Inferior parietal cortex (tissue), 1 donor: ENCODE measurements at regions not wholly inside any gene's neighbourhood (a gene's known extent, or its start where the extent isn't known, plus 50 kb on each side); places are given as distances from the start of the nearest gene placed in this dataset.
A peak's percentile ranks its signal among the peaks of the same experiment; 100 is the strongest.

Source experiments
- DNase-seq: peaks from one replicate; pipeline ENCODE4 v3.0.0-alpha.2; 2016; ENCODE audit errors: extremely low spot score

DNA sequence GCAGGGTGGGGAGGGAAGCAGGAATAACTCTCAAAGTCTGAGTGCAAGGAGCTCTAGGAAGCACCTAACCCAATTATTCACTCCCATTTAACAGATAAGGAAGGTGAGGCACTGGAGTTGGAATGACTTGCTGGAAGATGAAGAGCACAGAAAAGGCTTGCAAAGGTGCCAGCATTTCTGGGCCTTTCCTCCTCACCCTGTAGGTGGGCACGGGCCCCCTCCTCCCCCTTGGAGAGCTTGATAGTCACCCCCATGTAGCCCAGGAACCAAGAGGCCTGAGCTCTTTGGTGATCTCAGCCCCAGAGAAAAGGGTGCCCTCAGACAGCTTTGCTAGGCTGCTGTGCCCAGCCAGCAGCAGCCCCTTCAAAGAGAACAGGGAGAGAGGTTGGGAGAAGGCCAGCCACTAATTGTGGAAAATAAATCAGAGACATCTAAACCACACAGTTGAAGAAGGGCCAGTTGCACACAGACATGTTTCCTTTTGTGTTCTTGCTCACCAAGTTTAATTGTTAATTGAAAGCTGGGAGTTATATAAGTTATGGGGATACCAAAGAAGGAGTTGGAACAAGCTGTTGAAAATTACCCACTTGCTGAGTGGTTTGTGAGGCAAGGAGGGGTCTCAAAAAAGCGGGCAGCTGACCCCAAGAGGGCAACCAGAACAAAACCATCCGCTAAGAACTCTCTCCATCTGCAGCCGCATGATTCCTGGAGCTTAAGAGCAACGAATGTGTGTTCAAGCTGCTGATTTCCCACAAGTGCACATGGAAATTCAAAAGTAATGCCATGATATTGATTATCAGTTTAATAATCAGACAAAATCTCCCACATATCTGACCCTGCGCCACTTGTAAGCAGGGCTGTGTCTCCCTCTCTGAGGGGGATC lies 77.0 kb downstream of the MRPL14 start:
- DNase-seq: no peak

DNA sequence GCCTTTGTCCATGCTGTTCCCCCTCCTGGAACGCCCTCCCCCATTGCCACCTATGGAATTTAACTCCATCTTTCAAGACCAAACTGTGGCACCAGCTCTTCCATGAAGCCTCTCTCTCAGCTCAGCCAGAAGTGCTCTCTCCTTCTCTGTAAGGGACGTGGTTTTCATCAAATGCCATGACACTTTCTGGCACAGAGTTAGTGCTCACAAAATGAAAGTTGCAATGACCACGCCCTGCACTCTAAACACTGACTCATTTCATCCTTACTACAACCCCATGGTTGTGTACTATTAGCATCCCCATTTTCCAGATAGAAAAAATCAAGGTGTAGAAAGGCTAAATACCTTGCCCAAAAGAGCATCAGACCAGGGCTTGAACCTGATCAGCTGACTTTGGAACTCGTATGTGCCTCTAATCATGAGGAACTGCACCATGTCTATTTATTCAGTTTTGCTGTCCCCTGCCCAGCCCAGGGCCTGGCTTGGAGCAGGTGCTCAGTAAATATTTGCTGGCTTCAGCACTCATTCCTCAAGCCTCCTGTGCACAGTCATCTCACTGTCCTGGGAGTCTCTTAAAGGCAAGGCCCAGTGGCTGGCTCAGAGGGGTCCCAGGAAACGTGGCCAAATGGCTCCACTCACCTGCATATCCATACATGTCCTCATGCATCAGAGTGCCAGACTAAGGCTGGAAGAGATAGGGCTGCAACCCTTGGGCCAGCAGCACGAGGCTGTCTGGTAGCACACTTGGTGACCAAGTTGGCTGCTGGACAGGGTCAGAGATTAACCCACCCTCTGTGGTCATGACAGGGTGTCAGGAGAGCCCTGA lies 77.9 kb downstream of the MRPL14 start:
- no peak for DNase-seq

DNA sequence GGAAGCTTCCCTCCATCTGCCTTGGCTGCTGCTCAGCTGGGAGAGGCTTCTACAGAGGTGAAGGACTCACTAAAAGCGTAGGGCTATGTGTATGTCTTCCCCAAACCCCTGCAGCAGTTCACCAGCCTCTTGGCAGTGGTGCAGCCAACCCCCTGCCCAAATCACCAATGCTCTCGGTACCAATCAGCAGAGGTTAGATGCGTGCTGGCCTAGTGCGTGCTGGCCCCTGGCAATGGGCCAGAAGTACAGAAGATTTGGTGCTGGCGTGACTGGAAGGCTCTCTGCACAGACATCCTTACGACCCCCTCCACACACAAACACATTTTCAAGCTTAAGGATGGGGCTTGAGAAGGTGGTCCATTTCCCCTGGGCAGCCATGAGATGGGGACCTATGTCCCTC lies 79.0 kb downstream of the MRPL14 start:
- no peak for DNase-seq

DNA sequence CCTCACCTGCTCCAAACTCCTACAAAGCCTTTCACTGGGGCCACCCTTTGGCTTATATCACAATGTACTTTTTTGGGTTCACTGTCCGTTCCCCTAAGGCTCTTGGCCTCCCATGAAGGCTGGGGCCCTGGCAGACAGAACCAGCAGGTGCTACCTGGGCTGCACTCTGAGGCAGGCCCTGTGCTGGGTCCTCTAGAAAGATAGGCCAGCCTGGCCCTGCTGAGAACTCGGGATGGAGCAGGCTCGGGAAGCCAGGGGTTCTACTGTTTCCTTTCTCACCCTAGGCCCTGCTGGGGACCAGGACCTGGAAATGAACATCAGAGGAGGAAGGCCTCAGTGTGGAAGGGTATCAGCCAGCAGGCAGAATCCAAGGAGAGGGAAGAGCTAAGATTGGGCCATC lies 79.5 kb downstream of the MRPL14 start:
- no peak for DNase-seq

DNA sequence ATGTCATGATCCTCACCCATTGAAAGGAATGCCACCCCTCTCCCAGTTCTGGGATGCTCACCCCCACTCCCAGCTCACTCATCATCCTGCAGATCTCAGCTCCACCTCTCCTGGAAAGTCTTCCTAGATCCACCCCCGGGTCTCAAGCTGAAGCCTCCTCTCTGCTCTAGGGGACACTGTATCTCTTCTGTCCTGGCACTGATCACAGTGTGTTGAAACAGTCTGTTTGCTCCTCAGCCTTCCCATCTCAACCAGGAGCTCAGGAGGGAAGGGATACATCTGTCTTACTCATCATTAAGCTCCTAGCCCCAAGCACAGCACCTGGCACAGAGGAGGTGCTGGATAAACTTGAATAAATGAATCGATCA lies 80.1 kb downstream of the MRPL14 start:
- no peak for DNase-seq

DNA sequence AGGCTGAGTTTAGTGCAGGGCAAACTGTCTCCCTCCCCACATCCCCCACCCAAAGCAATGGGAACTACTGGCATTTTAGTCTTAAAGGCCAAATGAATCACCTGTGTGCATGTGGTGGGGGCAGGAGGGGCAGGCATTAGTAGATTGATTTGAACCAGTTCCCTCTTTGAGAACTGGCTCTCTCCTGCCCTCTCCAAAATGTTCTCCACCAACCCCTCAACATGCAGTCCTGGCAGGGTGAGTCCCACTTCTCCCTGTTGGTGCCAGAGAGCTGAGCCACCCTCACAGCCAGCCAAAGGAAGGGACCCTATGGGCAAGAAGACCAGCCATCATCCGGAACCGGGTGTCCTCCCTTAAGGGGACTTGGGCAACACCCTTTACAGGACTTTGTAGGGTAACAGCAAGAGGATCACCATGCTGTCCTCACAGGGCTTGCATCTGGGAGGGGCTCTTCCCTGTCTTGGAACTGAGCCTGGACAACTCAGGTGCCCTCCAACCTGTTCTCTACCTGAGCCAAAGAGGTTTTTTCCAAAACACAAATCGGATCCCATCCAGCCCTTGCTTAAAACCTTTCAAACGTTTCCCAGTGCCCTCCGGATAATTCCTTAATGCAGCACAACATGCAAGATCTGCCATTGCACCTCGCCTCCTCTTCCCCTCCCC lies 80.6 kb downstream of the MRPL14 start:
- no peak for DNase-seq

DNA sequence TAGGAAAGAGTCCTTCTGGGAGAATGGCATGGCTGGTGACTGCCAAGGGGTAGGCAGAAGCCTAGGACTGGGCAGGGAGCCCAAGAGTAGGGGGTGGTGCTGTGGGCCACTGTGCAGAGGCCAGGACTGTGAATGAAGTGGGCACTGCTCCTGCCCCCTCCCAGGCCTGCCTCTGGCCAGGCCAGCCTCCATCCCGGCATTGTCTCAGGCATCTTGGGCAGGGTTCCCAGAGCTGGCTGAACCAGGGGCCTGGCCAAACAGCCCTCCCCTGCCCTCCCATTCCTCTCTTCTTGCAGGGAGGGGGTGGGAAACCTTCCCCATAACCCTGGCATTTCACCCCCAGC lies 81.6 kb downstream of the MRPL14 start:
- peak; percentile 68 for DNase-seq

DNA sequence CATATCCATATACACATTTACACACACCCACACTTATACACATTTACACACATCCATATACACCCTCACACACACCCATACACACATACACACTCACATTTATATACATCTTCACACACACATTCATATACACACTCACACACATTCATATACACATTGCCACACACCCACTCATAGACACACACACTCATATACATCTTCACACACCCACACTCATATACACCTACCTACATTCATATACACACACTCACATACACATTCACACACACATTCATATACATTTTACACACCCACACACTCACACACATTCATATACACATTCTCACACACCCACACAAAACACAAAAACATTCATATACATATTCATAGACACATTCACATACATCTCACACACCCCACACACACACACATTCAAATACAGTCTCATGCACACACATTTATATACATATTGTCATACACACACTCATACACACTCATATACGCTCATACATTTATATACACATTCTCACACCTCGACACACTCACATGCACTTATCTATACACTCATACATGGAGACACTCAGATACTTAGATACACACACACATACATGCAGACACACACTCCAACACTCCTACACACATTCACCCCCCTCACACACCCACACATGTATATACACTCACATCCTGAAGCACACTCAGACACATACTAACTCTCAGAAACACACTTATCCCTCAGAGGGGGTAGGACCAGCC lies 82.1 kb downstream of the MRPL14 start:
- DNase-seq: no peak

DNA sequence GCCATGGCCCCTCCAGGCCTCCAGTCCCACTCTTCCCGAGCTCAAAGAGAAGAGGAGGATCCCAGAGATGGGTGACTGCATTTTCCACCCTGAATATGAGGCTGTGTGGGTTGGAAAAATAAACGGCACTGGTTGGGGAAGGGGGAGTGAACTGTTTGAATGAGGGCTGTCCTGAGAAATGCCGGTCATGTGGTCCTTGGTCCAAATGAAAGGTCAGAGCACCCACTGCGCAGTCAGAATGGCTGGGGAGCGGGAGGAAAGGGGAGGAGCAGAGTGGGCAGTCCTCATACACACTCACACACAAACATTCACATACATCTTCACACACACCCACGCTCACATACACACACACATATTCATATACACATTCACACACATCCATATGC lies 83.1 kb downstream of the MRPL14 start:
- no peak for DNase-seq

DNA sequence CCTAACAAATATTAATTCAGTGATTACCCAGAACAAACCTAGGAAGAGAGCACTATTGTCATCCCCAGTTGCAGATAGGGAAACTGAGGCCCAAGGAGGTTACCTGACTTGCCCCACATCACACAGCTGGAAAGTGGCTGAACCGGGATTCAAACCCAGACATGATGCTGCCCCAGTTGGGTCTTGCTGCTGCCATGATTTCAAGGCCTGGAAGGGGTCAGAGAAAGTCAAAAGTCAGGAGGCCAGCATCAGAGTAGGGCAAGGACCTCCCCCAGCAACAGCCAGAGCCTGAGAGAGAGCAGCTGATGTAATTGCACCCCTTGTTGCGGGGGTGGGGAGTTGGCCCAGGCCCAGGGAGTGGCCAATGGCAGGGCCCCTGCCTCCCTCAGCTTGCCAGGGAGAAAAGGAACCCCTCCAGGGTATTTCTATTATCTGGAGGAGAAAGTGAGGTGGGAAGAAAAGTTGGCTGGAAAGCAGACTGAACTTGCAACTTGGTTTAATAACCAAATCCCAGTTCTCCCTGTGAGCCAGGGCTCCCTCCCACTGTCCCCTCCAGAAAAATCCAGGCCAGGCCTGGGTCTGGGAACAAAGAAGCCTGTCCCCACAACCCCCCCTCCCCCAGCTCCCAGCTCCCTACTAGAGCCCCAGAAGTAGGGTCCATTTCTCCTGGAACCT lies 83.6 kb downstream of the MRPL14 start:
- no peak for DNase-seq

DNA sequence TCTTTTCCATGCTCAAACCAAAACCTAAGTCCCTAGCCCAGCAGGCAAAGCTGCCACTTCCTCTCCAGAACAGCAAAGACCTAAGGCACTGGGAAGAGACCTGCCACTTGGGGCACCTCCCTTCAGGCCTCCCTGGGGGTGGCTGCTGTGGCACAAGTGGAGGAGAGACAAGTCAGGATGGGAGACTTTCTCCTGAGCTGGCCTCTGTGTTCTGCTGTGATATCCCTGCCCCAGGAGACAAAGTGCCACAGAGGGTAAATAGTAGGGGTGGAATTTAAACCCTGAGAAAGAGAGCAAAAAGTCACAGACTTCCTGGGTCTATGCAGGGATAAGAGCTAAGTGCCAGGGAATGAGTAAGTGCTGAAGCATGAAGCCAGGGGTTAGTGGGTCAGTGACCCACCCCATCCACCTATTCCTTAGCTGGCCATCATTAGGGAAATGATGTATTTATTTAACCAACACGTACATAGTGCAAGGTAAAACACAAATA lies 84.2 kb downstream of the MRPL14 start:
- DNase-seq: no peak

DNA sequence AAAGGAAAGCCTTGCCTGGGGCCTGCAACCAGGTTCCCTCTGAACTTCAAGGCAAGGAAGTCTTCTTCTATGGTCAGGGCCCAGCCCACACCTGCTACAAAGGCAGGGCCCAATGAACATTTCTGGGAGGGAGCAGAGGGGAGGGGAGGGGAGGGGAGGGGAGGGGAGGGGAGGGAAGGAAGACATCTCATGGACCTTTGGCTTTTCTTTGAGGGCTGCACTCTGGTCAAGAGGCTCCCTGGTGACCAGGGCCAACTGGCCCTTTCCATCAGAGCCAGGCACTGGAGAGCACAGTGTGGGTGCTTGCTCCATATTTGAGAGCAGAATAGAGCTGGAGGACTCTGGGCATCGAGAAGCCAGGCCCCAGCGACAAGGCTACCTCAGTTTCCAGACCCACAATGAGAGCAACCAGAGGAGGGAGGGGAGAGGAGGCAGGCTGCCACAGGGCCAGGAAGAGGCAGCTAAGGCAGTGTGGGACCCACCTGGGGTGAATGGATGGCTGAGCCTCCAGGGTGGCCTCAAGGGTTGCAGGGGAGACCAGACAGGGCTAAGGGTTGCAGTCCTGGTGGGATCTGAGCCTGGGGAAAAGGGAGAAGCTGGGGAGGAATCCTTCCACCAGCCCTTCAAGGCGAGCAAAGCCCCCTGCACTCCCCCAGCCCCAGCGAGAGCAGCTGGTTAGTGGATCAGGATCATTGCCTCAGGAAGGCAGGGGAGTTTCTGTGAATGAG lies 84.8 kb downstream of the MRPL14 start:
- DNase-seq: no peak

DNA sequence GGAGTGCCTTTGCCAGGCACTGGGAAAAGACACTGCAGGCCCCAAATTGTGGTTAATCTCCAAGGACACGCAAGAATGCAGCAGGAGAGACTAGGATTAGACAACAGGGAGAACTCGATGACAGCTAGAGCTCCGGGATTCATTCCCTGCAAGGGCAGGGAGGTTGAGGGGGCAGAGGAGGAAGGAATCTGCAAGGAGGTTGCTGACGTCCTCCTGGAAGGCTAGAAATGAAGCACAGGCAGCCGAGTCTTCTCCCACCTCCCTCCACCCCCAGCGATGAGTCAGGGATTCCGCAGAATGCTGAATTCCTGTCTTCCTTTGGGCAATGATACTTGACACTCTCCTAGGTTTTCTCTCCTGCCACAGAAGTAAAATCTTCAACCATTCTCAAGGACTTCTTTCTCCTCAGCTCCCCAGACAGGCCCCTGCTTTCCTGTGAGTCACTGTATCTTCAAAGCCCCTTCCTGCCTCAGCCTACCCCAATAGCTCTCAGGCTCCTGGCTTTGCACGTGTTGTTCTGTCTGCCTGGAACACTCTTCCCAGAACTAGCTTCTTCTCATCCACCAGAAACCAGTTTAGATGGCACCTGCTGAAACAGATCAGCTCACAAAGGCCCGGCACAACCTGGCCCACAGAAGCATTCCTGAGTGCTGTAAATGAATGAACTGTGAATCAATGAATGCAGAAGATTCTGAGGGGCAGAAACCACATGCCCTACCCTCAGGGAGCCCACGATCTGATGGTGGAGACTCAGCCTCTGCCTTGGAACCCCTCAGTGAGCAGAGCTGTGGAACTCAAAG lies 85.6 kb downstream of the MRPL14 start:
- DNase-seq: no peak

DNA sequence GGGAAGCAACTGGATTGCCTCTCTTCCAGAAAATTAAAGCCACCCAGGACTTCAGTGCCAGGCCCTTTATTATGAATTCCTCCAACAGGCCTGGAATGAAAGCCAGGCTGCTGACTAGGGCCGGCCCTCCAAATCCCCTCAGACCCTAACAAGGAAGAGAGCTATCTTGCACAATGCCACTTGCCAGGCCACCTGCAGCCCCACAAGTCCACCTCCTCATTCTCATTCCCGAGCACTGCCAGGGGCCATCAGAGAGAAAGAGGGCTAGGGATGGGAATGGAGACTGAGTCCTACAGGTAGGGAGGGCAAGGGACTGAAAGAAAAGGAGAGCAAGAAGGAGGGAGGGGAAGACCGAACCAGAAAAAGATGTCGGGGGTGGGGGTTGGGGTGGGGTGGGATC lies 86.5 kb downstream of the MRPL14 start:
- DNase-seq: no peak

DNA sequence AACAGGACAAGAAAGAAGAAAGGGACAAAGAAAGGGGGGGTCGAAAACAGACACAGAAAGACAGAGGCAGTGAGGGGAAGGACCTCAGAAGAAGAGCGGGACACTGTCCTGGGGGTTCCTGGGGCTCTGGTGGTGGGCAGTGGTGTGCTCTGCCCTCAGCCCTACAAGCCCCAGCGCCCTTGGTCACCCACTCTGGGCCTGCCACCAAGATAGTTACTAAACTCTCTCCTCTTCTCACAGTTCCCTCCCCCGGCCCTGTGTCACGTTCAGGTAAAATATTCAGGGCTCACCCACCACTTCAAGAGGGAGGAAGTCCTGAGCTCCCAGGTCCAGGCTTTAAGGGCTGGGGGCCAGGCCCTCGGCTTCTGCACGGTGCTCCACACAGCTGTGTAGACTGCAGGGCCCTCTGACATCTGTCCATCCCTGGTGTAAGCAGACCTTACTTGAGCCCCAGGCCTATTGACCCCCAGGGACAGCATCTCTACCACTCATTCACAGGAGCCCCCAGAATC lies 87.4 kb downstream of the MRPL14 start:
- no peak for DNase-seq

DNA sequence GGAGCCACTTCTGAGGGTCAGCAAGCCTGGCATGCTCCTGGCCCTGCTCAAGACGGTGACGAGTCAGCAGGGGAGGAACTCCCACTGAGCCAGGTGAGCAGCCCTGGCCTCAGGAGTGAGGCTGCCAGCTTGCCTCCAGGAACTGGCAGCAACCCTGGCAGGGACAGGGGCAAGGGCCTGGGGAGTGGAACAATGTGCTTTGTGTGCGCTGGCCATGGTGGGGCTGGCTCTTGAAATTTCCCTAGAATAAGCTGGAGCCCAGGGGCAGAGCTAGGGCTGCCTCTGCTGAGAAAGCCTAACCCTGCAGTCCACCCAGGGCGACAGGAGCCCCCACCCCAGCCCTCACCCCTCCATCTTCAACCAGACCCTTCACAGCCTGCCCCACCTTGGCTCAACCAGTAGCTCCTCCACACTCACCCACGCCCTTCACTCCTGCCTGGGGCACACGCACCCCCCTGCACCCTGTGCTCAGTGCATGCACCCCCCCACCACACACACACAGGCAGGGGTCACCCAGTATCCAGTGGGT lies 88.0 kb downstream of the MRPL14 start:
- DNase-seq: no peak

DNA sequence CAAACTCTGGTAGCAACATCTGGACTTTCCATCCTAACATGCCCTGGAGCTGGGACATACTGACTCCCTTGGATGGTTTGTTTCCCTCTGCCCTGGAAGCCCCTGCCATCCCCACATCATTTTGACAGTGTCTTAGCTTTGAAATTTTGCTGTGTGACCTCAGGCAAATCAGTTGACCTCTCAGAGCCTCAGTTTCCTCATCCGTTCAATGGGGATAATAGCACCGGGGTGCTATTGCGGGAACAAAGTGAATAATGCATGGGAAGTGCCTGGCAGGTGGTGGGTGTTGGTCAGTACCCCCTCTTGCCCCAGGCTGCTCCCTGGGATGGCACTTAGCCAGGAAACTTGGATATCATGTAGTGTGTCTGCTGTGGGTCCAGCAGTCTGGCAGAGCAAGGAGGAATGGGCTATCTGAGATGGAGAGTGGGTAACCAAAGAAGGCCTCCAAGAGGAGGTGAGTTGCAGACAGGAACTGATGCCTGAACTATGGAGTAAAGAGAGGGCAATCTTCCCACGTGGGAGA lies 88.6 kb downstream of the MRPL14 start:
- no peak for DNase-seq

DNA sequence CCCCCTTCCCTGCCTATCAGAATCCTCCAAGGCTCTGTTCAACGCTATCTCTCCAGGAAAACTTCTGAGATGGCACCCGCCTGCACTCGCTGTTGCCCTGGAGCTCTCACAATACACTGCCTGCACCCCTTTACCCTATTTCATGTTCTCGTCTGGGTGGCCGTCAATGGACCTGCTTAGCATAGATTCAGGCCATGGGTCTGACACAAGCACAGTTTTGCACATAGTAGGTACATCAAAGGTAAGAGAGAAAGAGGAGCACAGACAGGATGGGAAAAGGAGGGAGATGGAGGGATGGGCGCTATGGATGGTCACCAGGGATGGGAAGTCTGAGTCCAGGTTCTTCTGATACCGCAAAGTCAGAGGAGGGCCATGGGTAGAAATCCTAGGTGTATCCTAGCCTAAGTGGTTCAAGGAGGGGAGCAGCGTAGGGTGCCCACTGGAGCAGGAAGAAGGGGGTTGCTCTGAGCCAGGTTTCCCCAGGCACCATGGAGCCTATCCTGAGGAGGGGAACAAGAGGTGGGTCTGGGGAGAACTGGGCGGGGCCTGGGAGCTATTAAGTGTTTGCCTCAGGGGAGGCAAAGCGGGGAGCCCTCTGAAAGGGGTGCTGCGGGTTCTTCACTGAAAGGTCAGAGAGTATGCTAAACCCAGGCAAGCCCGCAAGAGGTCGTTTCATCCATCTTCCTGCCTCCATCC lies 89.3 kb downstream of the MRPL14 start:
- DNase-seq: no peak
